ENCODE measurements at regions not wholly inside any gene's neighbourhood (a gene's known extent, or its start where the extent isn't known, plus 50 kb on each side); places are given as distances from the start of the nearest gene placed in this dataset.

DNA sequence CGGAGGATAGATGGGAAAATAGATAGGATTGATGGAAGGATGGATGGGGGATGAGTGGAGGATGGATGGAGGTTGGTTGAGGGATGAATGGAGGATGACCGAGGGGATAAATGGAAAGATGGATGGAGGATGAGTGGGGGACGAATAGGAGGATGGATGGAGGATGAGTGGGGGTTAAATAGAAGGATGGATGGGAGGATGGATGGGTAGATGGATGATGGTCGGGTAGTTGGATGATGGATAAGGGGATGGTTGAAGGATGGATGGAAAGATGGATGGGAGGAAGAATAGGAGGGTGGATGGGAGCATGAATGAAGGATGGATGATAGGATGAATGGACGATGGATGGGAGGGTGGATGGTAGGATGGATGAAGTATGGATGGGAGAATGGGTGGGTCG lies 219.3 kb upstream of the IER5L start:
- no peak for DNase-seq (ENCODE audit: low read depth, low spot score)
- ChIA-PET CTCF (no interaction called here), POLR2A (no interaction called here), RAD21 (ENCODE audit: low non-redundant PET in 1 of 2, low total read pairs in 2 of 2, uncharacterized antibody in 2 of 2, unreplicated experiment in 2 of 2) (no interaction called here)
- Histone ChIP-seq H3K4me2 (ENCODE audit: low read length) (no peak overlapping the region), H3K9me3 (ENCODE audit: control insufficient read depth in 1 of 2, insufficient read depth in 1 of 2, low read depth in 1 of 2, low read length in 2 of 2) (no peaks in the 10 kb centered on the region), H2AFZ (ENCODE audit: low read depth, low read length, poor library complexity, severe bottlenecking) (no peak overlapping the region), H3K27me3 (ENCODE audit: insufficient read depth, low read length) (peaks cover 6% of the 10 kb centered on the region; the same call in 1 of the 2 replicates), H3K79me2 (ENCODE audit: insufficient read depth, low read length) (no peaks in the 10 kb centered on the region), H3K4me1 (ENCODE audit: control insufficient read depth in 1 of 2, insufficient read depth in 2 of 2, low read length in 2 of 2) (peaks cover 2 to 9% of the 10 kb centered on the region in 2 experiments; a peak in 3 of 4 replicates), H3K9ac (ENCODE audit: low read length) (no peak overlapping the region), H3K9me2 (ENCODE audit: insufficient read depth) (no peaks in the 10 kb centered on the region), H4K20me1 (ENCODE audit: insufficient read depth) (no peaks in the 10 kb centered on the region), H3K36me3 (ENCODE audit: control insufficient read depth in 1 of 2, insufficient read depth in 2 of 2, low read length in 2 of 2) (no peaks in the 10 kb centered on the region), H3K4me3 (replicated peaks in 1 of 2; ENCODE audit: low read depth in 1 of 2, low read length in 2 of 2) (no peak overlapping the region), H3K27ac (ENCODE audit: low read depth, low read length) (no peak overlapping the region)
- TF ChIP-seq SRF (IDR thresholded peaks at IDR 0.05; ENCODE audit: low read depth) = no peak
- TF ChIP-seq EZH2 (IDR thresholded peaks at IDR 0.05) = no peak
- no peak for TF ChIP-seq ZFX (IDR thresholded peaks at IDR 0.05)
- TF ChIP-seq, protein P1, sequence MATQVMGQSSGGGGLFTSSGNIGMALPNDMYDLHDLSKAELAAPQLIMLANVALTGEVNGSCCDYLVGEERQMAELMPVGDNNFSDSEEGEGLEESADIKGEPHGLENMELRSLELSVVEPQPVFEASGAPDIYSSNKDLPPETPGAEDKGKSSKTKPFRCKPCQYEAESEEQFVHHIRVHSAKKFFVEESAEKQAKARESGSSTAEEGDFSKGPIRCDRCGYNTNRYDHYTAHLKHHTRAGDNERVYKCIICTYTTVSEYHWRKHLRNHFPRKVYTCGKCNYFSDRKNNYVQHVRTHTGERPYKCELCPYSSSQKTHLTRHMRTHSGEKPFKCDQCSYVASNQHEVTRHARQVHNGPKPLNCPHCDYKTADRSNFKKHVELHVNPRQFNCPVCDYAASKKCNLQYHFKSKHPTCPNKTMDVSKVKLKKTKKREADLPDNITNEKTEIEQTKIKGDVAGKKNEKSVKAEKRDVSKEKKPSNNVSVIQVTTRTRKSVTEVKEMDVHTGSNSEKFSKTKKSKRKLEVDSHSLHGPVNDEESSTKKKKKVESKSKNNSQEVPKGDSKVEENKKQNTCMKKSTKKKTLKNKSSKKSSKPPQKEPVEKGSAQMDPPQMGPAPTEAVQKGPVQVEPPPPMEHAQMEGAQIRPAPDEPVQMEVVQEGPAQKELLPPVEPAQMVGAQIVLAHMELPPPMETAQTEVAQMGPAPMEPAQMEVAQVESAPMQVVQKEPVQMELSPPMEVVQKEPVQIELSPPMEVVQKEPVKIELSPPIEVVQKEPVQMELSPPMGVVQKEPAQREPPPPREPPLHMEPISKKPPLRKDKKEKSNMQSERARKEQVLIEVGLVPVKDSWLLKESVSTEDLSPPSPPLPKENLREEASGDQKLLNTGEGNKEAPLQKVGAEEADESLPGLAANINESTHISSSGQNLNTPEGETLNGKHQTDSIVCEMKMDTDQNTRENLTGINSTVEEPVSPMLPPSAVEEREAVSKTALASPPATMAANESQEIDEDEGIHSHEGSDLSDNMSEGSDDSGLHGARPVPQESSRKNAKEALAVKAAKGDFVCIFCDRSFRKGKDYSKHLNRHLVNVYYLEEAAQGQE (IDR thresholded peaks at IDR 0.05; ENCODE audit: low read depth) = no peak
- TF ChIP-seq, protein P2, sequence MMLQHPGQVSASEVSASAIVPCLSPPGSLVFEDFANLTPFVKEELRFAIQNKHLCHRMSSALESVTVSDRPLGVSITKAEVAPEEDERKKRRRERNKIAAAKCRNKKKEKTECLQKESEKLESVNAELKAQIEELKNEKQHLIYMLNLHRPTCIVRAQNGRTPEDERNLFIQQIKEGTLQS (IDR thresholded peaks at IDR 0.05) = no peak
- TF ChIP-seq POLR2AphosphoS5 (IDR thresholded peaks at IDR 0.05; ENCODE audit: low read depth, low read length) = no peak
- TF ChIP-seq EZH2phosphoT487 (IDR thresholded peaks at IDR 0.05; ENCODE audit: borderline replicate concordance) = no peak
- TF ChIP-seq, protein P3, sequence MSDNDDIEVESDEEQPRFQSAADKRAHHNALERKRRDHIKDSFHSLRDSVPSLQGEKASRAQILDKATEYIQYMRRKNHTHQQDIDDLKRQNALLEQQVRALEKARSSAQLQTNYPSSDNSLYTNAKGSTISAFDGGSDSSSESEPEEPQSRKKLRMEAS (IDR thresholded peaks at IDR 0.05) = no peak
- TF ChIP-seq, protein P4, sequence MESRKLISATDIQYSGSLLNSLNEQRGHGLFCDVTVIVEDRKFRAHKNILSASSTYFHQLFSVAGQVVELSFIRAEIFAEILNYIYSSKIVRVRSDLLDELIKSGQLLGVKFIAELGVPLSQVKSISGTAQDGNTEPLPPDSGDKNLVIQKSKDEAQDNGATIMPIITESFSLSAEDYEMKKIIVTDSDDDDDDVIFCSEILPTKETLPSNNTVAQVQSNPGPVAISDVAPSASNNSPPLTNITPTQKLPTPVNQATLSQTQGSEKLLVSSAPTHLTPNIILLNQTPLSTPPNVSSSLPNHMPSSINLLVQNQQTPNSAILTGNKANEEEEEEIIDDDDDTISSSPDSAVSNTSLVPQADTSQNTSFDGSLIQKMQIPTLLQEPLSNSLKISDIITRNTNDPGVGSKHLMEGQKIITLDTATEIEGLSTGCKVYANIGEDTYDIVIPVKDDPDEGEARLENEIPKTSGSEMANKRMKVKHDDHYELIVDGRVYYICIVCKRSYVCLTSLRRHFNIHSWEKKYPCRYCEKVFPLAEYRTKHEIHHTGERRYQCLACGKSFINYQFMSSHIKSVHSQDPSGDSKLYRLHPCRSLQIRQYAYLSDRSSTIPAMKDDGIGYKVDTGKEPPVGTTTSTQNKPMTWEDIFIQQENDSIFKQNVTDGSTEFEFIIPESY (IDR thresholded peaks at IDR 0.05; ENCODE audit: extremely low read depth, insufficient replicate concordance, low read length) = no peak
- TF ChIP-seq, protein P5, sequence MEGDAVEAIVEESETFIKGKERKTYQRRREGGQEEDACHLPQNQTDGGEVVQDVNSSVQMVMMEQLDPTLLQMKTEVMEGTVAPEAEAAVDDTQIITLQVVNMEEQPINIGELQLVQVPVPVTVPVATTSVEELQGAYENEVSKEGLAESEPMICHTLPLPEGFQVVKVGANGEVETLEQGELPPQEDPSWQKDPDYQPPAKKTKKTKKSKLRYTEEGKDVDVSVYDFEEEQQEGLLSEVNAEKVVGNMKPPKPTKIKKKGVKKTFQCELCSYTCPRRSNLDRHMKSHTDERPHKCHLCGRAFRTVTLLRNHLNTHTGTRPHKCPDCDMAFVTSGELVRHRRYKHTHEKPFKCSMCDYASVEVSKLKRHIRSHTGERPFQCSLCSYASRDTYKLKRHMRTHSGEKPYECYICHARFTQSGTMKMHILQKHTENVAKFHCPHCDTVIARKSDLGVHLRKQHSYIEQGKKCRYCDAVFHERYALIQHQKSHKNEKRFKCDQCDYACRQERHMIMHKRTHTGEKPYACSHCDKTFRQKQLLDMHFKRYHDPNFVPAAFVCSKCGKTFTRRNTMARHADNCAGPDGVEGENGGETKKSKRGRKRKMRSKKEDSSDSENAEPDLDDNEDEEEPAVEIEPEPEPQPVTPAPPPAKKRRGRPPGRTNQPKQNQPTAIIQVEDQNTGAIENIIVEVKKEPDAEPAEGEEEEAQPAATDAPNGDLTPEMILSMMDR (IDR thresholded peaks at IDR 0.05 in 2 of 3, conservative IDR thresholded peaks at IDR 0.05 in 1 of 3; ENCODE audit: borderline replicate concordance in 1 of 3, insufficient read depth in 1 of 3, low read depth in 2 of 3, low read length in 2 of 3) = no peak
- TF ChIP-seq SIN3A (IDR thresholded peaks at IDR 0.05; ENCODE audit: low read depth) = no peak
- TF ChIP-seq ZNF274 (IDR thresholded peaks at IDR 0.05; ENCODE audit: low read depth, low read length) = no peak
- TF ChIP-seq EGR1 (IDR thresholded peaks at IDR 0.05; ENCODE audit: low read depth) = no peak
- TF ChIP-seq CBX3 (IDR thresholded peaks at IDR 0.05; ENCODE audit: low read depth) = no peak
- TF ChIP-seq POLR2A (IDR thresholded peaks at IDR 0.05; ENCODE audit: borderline replicate concordance, extremely low read depth, insufficient read depth, insufficient read length) = no peak
- no peak for TF ChIP-seq TCF7L2 (IDR thresholded peaks at IDR 0.05; ENCODE audit: borderline replicate concordance, extremely low read depth, insufficient read depth, insufficient read length)
- TF ChIP-seq ELF1 (IDR thresholded peaks at IDR 0.05; ENCODE audit: borderline replicate concordance, low read depth) = no peak
- TF ChIP-seq YY1 (IDR thresholded peaks at IDR 0.05; ENCODE audit: extremely low read depth, insufficient replicate concordance, low read depth, low read length) = no peak
- BruUV-seq (replicated peaks) = no TSS peak
- intact Hi-C loops (cut with micrococcal nuclease) = no loop called here
- no peak for ATAC-seq
